ENCODE measurements at regions not wholly inside any gene's neighbourhood (a gene's known extent, or its start where the extent isn't known, plus 50 kb on each side); places are given as distances from the start of the nearest gene placed in this dataset.

DNA sequence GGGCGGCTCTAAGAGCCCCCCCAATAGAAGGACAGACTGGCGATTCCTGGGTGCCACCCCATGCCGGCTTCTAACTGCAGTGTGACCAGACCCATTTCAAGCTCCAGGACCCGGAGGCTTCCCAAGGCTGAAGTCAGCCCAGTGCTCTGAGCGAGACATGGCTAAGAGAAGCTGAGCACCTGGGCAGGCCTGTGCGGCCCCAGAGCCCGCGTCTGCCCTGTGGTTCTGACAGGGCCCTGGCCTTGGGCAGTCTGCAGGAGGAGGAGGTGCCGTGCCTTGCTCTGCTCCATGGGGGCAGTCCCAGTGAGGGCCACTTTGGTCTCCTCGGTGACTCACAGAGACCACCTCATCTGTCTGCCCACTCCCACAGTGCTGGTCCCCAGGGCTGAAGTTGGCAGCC is 1314.2 kb downstream of the BRD1 start:
- TF ChIP-seq, protein P1, sequence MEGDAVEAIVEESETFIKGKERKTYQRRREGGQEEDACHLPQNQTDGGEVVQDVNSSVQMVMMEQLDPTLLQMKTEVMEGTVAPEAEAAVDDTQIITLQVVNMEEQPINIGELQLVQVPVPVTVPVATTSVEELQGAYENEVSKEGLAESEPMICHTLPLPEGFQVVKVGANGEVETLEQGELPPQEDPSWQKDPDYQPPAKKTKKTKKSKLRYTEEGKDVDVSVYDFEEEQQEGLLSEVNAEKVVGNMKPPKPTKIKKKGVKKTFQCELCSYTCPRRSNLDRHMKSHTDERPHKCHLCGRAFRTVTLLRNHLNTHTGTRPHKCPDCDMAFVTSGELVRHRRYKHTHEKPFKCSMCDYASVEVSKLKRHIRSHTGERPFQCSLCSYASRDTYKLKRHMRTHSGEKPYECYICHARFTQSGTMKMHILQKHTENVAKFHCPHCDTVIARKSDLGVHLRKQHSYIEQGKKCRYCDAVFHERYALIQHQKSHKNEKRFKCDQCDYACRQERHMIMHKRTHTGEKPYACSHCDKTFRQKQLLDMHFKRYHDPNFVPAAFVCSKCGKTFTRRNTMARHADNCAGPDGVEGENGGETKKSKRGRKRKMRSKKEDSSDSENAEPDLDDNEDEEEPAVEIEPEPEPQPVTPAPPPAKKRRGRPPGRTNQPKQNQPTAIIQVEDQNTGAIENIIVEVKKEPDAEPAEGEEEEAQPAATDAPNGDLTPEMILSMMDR (conservative IDR thresholded peaks at IDR 0.05; ENCODE audit: low read length): no peak
- no peak for TF ChIP-seq EZH2phosphoT487 (IDR thresholded peaks at IDR 0.05; ENCODE audit: borderline replicate concordance)
